HCT116 (cell line): ENCODE measurements at regions not wholly inside any gene's neighbourhood (a gene's known extent, or its start where the extent isn't known, plus 50 kb on each side); places are given as distances from the start of the nearest gene placed in this dataset.

Experiments
- ATAC-seq: fragments of 200-7000 bp; cut with Tn5 transposase; 2 replicates; pipeline ENCODE4 v1.9.1; 2020; ENCODE audit warnings: mild to moderate bottlenecking, moderate library complexity
- BruUV-seq: library from RNA; stranded (reverse); fragments of 400-500 nt; replicated peaks from 2 replicates; lab custom pipeline; 2021; lab: Mats Ljungman, UMichigan
- CTCF ChIA-PET: fragments of 300-600 bp; sonication (Branson Sonifier 250); formaldehyde crosslinking; loops from one replicate; lab custom pipeline; 2021; ENCODE audit warnings: antibody characterized with exemption; lab: Charles Lee
- POLR2A ChIA-PET: fragments of 300-600, 350-600 bp; sonication (Branson Sonifier 250); formaldehyde crosslinking; loops from one replicate; lab custom pipeline; 2021; ENCODE audit warnings: antibody characterized with exemption; lab: Charles Lee
- RAD21 ChIA-PET, 2 experiments: fragments of 300-600 bp; sonication (Branson Sonifier 250); formaldehyde crosslinking; loops; one replicate each; lab custom pipeline; 2023; ENCODE audit warnings: low total read pairs in 2 of 2; ENCODE audit not compliant: uncharacterized antibody in 2 of 2, unreplicated experiment in 2 of 2, low non-redundant PET in 1 of 2; lab: Charles Lee
- DNase-seq: peaks from one replicate; pipeline ENCODE4 v3.0.0-alpha.2; 2010; ENCODE audit warnings: low read depth, low spot score
- H2AFZ ChIP-seq: fragments of 200-600 bp; shearing (Covaris generic), sonication (generic); 2 replicates; pipeline ENCODE4 v1.6.1; 2017; ENCODE audit warnings: low read depth, mixed run types, mixed read lengths, antibody characterized with exemption, low read length; ENCODE audit not compliant: poor library complexity, severe bottlenecking
- H3K27ac ChIP-seq: 2 replicates; pipeline ENCODE4 v1.5.1; 2012; ENCODE audit warnings: low read depth, low read length
- H3K27me3 ChIP-seq: fragments of 200-600 bp; sonication (generic); 2 replicates; pipeline ENCODE4 v1.6.1; 2016; ENCODE audit warnings: mixed run types, low read length, mixed read lengths; ENCODE audit not compliant: insufficient read depth
- H3K36me3 ChIP-seq, 2 experiments: fragments of 200-500 bp in 1 of 2; fragments of 200-600 bp in 1 of 2; sonication (Bioruptor generic) in 1 of 2; sonication (generic) in 1 of 2; 2 replicates each; pipeline versions ENCODE4 v1.5.1 to v1.6.1; 2014 to 2016; ENCODE audit warnings: low read length in 2 of 2, inconsistent platforms in 1 of 2, mixed read lengths in 1 of 2, mixed run types in 1 of 2; ENCODE audit not compliant: insufficient read depth in 2 of 2, control insufficient read depth in 1 of 2
- H3K4me1 ChIP-seq, 2 experiments: fragments of 200-600 bp in 1 of 2; sonication (generic) in 1 of 2; 2 replicates each; pipeline versions ENCODE4 v1.5.1 to v1.6.1; 2012 to 2017; ENCODE audit warnings: low read length in 2 of 2, inconsistent platforms in 1 of 2, mild to moderate bottlenecking in 1 of 2, mixed read lengths in 1 of 2, mixed run types in 1 of 2, moderate library complexity in 1 of 2; ENCODE audit not compliant: insufficient read depth in 2 of 2, control insufficient read depth in 1 of 2
- H3K4me2 ChIP-seq: fragments of 200-600 bp; sonication (generic); 2 replicates; pipeline ENCODE4 v1.6.1; 2017; ENCODE audit warnings: mixed run types, low read length, mixed read lengths
- H3K4me3 ChIP-seq, 2 experiments: fragments of 200-600 bp in 1 of 2; sonication (generic) in 1 of 2; replicated peaks in 1 of 2; 2 replicates each; pipeline ENCODE4 v1.5.1; 2011 to 2016; ENCODE audit warnings: low read length in 2 of 2, control low read depth in 1 of 2, low read depth in 1 of 2, mild to moderate bottlenecking in 1 of 2, mixed read lengths in 1 of 2, mixed run types in 1 of 2
- H3K79me2 ChIP-seq: fragments of 200-600 bp; sonication (generic); 2 replicates; pipeline ENCODE4 v1.6.1; 2017; ENCODE audit warnings: mild to moderate bottlenecking, mixed run types, low read length, moderate library complexity, mixed read lengths; ENCODE audit not compliant: insufficient read depth
- H3K9ac ChIP-seq: fragments of 200-600 bp; sonication (generic); 2 replicates; pipeline ENCODE4 v1.6.1; 2016; ENCODE audit warnings: low read length, mixed read lengths
- H3K9me2 ChIP-seq: fragments of 200-600 bp; sonication (generic), shearing (Covaris generic); 2 replicates; pipeline ENCODE4 v1.6.1; 2017; ENCODE audit warnings: mixed run types, mild to moderate bottlenecking, moderate library complexity; ENCODE audit not compliant: insufficient read depth
- H3K9me3 ChIP-seq, 2 experiments: fragments of 200-500 bp in 1 of 2; fragments of 200-600 bp in 1 of 2; sonication (Bioruptor generic) in 1 of 2; sonication (generic) in 1 of 2; 2 replicates each; pipeline ENCODE4 v1.6.1; 2014 to 2017; ENCODE audit warnings: low read length in 2 of 2, mixed read lengths in 2 of 2, inconsistent platforms in 1 of 2, low read depth in 1 of 2, mild to moderate bottlenecking in 1 of 2, mixed run types in 1 of 2, moderate library complexity in 1 of 2; ENCODE audit not compliant: control insufficient read depth in 1 of 2, insufficient read depth in 1 of 2
- H4K20me1 ChIP-seq: fragments of 200-600 bp; sonication (generic), shearing (Covaris generic); 2 replicates; pipeline ENCODE4 v1.6.1; 2017; ENCODE audit warnings: mixed run types, mild to moderate bottlenecking, moderate library complexity; ENCODE audit not compliant: insufficient read depth
- CEBPB ChIP-seq: IDR thresholded peaks from 2 replicates; pipeline ENCODE4 v1.6.1; 2012; ENCODE audit warnings: low read depth
- EGR1 ChIP-seq: IDR thresholded peaks from 2 replicates; pipeline ENCODE4 v1.6.1; 2012; ENCODE audit warnings: low read depth
- ELF1 ChIP-seq: IDR thresholded peaks from 2 replicates; pipeline ENCODE4 v1.6.1; 2012; ENCODE audit warnings: low read depth, borderline replicate concordance
- EZH2phosphoT487 ChIP-seq: fragments of 200-600 bp; IDR thresholded peaks from 2 replicates; pipeline ENCODE4 v1.6.1; 2018; ENCODE audit warnings: antibody characterized with exemption, borderline replicate concordance
- JUND ChIP-seq: IDR thresholded peaks from 2 replicates; pipeline ENCODE4 v1.6.1; 2012
- POLR2A ChIP-seq: IDR thresholded peaks from 2 replicates; pipeline ENCODE4 v1.7.0; 2011; ENCODE audit warnings: borderline replicate concordance; ENCODE audit not compliant: insufficient read depth, insufficient read length; ENCODE audit errors: extremely low read depth
- POLR2AphosphoS5 ChIP-seq: IDR thresholded peaks from 2 replicates; pipeline ENCODE4 v1.6.1; 2011; ENCODE audit warnings: mild to moderate bottlenecking, low read depth, low read length, moderate library complexity
- RAD21 ChIP-seq: IDR thresholded peaks from 2 replicates; pipeline ENCODE4 v1.6.1; 2012; ENCODE audit warnings: low read depth, mild to moderate bottlenecking
- SIN3A ChIP-seq: IDR thresholded peaks from 2 replicates; pipeline ENCODE4 v1.6.1; 2012; ENCODE audit warnings: low read depth
- SP1 ChIP-seq: IDR thresholded peaks from 2 replicates; pipeline ENCODE4 v1.6.1; 2012; ENCODE audit warnings: low read depth
- SRF ChIP-seq: IDR thresholded peaks from 2 replicates; pipeline ENCODE4 v1.6.1; 2012; ENCODE audit warnings: low read depth
- TCF7L2 ChIP-seq: IDR thresholded peaks from 2 replicates; pipeline ENCODE4 v1.7.0; 2011; ENCODE audit warnings: borderline replicate concordance, inconsistent platforms; ENCODE audit not compliant: insufficient read depth, insufficient read length; ENCODE audit errors: extremely low read depth
- ZNF274 ChIP-seq: fragments of 200-500 bp; sonication (Bioruptor generic); IDR thresholded peaks from 2 replicates; pipeline ENCODE4 v1.6.1; 2014; ENCODE audit warnings: mild to moderate bottlenecking, low read depth, low read length, inconsistent platforms
- intact Hi-C: fragments of 100-400 bp; cut with micrococcal nuclease; formaldehyde crosslinking; loops from 2 replicates; pipeline ENCODE4 v1.10.0; 2022
- TF ChIP-seq, protein P1 (sequence below): IDR thresholded peaks from 2 replicates; pipeline ENCODE4 v1.6.1; 2012
- TF ChIP-seq, protein P2 (sequence below): IDR thresholded peaks from 2 replicates; pipeline ENCODE4 v1.6.1; 2012; ENCODE audit warnings: low read depth
- TF ChIP-seq, protein P3 (sequence below): IDR thresholded peaks from 2 replicates; pipeline ENCODE4 v1.6.1; 2011; ENCODE audit warnings: mild to moderate bottlenecking, low read length, moderate library complexity; ENCODE audit not compliant: insufficient replicate concordance; ENCODE audit errors: extremely low read depth

DNA sequence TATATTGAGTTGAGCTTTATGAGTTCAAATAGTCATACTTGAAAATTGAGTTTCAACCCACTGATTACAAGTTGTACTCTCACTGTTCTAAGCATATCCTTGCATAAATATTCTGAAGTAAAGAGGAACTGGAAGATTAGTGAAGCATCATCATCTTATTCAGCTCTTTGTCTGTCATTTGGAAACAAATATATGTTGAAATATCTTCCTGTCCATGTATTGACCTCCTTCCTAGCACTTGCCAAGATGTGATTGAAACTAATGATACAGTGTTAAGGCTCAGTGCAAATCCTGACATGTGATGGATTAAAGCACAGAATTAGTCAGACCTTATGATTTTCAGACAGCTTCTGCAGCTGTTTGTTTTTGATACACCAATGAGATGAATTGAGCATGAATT is 434.3 kb downstream of the TBC1D32 start:
- Histone ChIP-seq H4K20me1 (no peaks in the 10 kb centered on the region), H3K36me3 (no peaks in the 10 kb centered on the region), H3K27me3 (no peaks in the 10 kb centered on the region), H3K4me1 (no peaks in the 10 kb centered on the region), H3K4me2 (no peak overlapping the region), H3K79me2 (no peaks in the 10 kb centered on the region), H3K27ac (no peak overlapping the region), H3K9me3 (no peaks in the 10 kb centered on the region), H3K4me3 (no peak overlapping the region), H3K9ac (no peak overlapping the region), H2AFZ (no peak overlapping the region), H3K9me2 (no peaks in the 10 kb centered on the region)
- BruUV-seq = no TSS peak
- ATAC-seq (no peak), DNase-seq (no peak)
- ChIA-PET POLR2A (no interaction called here), RAD21 (no interaction called here), CTCF (no interaction called here)
- intact Hi-C loops = no loop called here
- TF ChIP-seq, protein P1, sequence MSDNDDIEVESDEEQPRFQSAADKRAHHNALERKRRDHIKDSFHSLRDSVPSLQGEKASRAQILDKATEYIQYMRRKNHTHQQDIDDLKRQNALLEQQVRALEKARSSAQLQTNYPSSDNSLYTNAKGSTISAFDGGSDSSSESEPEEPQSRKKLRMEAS = no peak
- TF ChIP-seq SIN3A (no peak), JUND (no peak), POLR2AphosphoS5 (no peak), ZNF274 (no peak), POLR2A (no peak), SRF (no peak), ELF1 (no peak), TCF7L2 (no peak), CEBPB (no peak), SP1 (no peak), EZH2phosphoT487 (no peak)
- TF ChIP-seq, all 23 proteins: peak for 0

DNA sequence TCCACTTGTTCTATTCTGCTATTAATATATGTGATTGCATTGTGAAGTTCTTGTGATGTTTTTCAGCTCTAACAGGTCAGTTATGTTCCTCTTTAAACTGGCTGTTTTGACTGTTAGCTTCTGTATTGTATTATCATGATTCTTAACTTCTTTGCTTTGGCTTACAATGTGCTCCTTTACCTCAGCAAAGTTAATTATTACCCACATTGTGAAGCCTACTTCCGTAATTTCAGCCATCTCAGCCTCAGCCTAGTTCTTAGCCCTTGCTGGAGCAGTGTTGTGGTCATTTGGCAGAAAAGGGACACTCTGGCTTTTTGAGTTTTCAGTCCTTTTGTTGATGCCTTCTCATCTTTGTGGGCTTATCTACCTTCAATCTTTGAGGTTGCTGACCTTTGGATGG is 440.2 kb downstream of the TBC1D32 start:
- Histone ChIP-seq H3K4me3 (no peak overlapping the region), H3K9me2 (no peaks in the 10 kb centered on the region), H2AFZ (no peak overlapping the region), H3K27ac (no peak overlapping the region), H3K79me2 (no peaks in the 10 kb centered on the region), H3K4me1 (no peaks in the 10 kb centered on the region), H3K36me3 (no peaks in the 10 kb centered on the region), H3K9ac (no peak overlapping the region), H3K27me3 (no peaks in the 10 kb centered on the region), H3K9me3 (no peaks in the 10 kb centered on the region), H4K20me1 (no peaks in the 10 kb centered on the region), H3K4me2 (no peak overlapping the region)
- intact Hi-C loops = no loop called here
- DNase-seq (no peak), ATAC-seq (no peak)
- CTCF ChIA-PET = no interaction called here
- no TSS peak for BruUV-seq
- POLR2A ChIA-PET = no interaction called here
- RAD21 ChIA-PET = no interaction called here
- TF ChIP-seq SP1 (no peak), ZNF274 (no peak), POLR2AphosphoS5 (no peak), RAD21 (no peak), EGR1 (no peak), SRF (no peak)
- TF ChIP-seq, protein P2, sequence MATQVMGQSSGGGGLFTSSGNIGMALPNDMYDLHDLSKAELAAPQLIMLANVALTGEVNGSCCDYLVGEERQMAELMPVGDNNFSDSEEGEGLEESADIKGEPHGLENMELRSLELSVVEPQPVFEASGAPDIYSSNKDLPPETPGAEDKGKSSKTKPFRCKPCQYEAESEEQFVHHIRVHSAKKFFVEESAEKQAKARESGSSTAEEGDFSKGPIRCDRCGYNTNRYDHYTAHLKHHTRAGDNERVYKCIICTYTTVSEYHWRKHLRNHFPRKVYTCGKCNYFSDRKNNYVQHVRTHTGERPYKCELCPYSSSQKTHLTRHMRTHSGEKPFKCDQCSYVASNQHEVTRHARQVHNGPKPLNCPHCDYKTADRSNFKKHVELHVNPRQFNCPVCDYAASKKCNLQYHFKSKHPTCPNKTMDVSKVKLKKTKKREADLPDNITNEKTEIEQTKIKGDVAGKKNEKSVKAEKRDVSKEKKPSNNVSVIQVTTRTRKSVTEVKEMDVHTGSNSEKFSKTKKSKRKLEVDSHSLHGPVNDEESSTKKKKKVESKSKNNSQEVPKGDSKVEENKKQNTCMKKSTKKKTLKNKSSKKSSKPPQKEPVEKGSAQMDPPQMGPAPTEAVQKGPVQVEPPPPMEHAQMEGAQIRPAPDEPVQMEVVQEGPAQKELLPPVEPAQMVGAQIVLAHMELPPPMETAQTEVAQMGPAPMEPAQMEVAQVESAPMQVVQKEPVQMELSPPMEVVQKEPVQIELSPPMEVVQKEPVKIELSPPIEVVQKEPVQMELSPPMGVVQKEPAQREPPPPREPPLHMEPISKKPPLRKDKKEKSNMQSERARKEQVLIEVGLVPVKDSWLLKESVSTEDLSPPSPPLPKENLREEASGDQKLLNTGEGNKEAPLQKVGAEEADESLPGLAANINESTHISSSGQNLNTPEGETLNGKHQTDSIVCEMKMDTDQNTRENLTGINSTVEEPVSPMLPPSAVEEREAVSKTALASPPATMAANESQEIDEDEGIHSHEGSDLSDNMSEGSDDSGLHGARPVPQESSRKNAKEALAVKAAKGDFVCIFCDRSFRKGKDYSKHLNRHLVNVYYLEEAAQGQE = no peak
- TF ChIP-seq, protein P3, sequence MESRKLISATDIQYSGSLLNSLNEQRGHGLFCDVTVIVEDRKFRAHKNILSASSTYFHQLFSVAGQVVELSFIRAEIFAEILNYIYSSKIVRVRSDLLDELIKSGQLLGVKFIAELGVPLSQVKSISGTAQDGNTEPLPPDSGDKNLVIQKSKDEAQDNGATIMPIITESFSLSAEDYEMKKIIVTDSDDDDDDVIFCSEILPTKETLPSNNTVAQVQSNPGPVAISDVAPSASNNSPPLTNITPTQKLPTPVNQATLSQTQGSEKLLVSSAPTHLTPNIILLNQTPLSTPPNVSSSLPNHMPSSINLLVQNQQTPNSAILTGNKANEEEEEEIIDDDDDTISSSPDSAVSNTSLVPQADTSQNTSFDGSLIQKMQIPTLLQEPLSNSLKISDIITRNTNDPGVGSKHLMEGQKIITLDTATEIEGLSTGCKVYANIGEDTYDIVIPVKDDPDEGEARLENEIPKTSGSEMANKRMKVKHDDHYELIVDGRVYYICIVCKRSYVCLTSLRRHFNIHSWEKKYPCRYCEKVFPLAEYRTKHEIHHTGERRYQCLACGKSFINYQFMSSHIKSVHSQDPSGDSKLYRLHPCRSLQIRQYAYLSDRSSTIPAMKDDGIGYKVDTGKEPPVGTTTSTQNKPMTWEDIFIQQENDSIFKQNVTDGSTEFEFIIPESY = no peak
